GM19455 (cell line): ENCODE measurements at regions not wholly inside any gene's neighbourhood (a gene's known extent, or its start where the extent isn't known, plus 50 kb on each side); places are given as distances from the start of the nearest gene placed in this dataset.
A peak's percentile ranks its signal among the peaks of the same experiment; 100 is the strongest.

Experiments
- ATAC-seq: cut with Tn5 transposase; IDR thresholded peaks from one replicate; pipeline ENCODE4 v1.9.1; 2021; ENCODE audit not compliant: unreplicated experiment

DNA sequence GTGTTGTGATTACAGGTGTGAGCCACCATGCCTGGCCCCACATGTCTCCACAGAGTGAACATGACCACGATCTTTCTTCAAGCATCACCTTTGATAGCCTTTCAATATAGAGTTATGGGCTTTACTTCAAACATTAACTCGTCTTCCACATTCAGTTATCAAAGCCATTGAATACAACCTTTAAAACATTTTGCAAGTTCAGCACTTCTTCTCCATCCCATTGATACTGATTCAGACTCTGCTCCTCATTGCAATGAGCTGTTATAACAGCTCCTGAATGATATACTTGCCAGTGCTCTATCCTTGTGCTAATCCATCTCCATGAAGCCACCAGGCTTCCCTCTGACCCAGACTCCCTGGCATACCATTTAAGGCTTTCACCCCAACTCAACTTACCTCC is 223.5 kb upstream of the EEA1 start:
- no peak for ATAC-seq

DNA sequence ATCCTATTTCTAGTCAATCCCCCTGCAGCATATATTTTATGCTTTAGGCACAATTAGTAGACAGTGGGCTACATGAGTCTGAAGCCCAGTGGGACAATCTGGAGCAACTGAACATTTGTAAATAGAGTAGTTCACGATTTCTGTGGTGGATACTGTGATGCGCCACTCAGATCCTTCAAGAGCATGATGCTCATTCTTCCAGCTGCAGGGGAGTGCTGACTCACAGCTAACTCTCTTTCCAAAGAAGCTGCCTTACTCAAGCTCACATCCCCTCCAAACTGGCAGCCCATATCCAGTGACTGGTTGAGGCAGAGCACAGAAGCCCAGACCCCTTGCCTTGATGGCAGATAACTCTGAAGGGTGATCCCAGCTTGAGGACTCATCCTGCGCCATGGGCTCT is 224.2 kb upstream of the EEA1 start:
- no peak for ATAC-seq

DNA sequence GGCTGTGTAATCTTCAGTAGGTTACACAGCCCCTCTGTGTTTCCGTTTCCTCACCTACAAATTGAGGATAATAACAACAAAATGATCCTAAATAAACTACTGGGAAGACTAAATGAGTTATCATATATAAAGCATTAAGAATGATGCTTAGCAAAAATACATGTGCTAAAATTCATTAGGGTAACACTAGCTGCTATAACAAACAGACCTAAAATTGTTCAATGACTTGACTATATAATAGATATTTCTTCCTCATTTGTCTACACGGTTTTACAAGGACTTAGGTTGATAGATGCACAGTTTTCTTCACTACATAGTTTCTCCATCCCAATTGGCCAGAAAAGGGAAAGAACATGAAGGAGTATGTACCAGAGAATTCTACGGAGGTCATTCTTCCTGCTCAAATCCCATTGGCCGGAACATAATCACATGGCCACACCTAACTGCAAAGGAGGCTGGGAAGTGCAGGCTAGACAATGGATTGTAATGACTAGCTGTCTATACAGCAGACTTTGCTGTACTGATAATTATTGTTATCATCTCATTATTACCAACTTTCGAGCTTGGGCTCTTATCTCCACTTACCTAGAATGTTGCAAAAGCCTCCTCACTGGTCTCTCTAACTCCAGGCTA is 223.5 kb upstream of the NUDT4 start:
- no peak for ATAC-seq

DNA sequence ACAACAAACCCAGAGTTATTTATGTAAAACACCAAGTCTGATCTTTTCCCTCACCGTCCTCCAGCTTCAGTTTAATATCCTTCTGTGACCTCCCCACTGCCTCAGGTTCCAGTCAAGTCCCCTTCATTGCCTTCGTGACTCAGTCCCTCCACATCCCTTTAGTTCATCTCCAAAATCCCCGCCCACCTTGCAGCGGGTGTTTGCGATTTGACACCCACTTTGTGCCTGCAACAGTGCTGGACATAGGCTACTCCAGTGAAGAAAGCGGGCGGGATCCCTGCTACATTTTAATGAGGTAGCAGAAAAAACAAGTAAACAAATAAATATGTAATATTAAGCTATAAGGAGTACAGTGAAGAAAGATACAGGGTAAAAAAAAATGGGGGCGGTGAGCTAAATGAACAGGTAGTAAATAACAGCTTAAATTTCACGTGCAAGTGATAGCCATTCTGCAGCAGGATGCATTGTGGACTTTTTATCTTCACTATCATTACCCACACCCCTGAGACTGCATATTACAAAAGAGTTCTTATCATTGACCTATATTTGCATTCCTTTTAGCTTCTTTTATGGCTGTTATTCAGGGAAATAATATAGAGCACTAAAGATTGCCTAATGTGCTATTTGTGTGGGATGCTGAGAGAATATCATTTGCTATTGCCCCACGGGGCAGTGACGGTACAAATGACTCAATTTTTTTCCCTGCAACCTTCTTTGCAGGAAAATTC is 222.8 kb upstream of the NUDT4 start:
- no peak for ATAC-seq

DNA sequence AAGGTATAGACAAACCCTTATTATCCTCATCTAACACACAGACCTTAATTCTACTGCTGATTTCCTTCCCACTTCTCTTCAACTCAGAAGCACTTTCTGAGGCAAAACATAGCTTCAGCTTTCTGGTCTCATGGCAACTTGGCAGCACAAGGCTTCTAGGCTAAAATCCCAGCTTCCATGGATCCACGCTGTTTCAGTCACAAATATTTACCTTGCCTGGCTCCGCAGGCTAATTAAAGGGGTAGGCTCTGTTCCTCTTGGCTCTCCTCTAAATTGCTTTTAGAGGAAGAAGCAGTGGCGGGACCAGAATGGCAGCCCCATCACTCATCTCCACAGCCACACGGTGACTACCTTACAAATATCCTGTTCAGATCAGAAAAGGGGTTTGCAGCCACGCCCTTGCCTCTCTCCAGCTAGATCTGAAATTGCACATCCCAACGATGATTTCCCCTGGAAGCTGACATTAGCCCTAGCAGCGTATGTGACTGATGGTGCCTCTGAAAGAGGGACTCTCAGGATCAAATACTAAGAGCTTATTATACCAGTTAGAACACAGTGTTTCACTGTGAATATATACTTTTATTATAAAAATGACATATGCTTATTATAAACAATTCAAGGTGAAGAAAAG is 221.5 kb upstream of the NUDT4 start:
- ATAC-seq: no peak

DNA sequence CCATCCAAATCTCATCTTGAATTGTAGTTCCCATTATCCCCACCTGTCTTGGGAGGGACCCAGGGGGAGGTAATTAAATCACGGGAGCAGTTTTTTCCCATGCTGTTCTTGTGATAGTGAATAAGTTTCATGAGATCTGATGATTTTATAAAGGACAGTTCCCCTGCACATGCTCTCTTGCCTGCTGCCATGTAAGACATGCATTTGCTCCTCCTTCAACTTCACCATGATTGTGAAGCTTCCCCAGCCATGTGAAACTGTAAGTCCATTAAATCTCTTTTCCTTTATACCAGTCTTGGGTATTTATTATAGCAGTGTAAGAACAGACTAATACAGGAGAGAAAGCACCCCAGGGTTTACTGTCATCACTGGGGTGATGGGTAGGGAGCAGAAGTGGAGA is 220.4 kb upstream of the NUDT4 start:
- no peak for ATAC-seq

DNA sequence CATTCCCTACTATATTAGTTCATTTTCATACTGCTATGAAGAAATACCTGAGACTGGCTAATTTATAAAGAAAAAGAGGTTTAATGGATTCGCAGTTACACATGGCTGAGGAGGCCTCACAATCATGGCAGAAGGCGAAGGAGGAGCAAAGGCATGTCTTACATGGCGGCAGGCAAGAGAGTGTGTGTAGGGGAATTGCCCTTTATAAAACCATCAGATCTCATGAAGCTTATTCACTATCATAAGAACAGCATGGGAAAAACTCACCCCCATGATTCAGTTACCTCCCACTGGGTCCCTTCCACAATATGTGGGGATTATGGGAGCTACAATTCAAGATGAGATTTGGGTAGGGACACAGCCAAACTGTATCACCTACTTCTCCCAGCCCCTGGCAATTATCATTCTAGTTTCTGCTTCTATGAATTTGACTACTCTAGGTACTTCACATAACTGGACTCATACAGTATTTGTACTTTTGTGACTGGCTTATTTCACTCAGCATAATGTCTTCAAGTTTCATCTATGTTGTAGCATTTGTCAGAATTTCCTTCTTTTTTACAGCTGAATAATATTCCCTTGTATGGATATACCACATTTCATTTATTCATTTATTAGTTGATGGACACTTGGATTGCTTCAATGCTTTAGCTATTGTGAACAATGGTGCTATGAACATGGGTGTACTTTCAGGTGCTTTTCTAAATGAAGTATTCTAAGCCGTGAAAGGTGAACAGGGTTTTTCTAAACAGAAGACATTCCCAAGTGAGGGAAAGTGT is 219.5 kb upstream of the NUDT4 start:
- no peak for ATAC-seq

DNA sequence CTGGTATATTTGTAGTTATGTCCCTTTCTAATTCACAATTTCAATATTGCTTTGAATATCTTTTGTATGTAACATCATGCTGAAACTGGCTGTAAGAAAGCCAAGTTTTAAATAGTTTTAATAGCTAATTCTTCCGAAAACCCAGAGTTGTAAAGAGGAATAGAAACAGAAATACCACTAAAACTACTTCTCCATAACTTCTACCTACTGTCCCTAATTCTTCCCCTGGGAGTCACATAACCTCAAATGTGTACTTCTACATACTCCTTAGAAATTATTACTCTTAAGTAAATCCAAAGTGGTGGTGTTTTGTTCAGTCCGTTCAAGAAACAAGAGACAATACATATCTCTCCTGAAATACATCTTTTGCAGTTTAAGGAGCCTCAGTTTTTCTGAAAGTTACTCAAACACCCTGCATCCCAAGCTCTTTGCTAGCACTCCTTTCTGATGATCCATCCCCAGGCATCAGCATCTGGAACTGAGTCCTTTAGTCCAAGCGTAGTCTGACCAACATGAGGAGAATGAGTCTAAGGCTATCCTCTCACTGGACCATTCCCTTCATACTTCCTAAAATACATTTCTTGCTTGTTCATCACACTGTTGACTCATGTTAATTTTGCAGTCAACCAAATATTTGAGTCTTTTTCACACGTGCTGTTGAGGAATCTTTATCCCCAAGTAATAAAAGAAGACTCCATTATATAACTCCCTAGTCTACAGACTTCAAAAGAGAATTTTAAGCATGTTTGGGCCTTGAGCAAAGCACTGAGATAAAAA is 214.3 kb upstream of the NUDT4 start:
- ATAC-seq: no peak

DNA sequence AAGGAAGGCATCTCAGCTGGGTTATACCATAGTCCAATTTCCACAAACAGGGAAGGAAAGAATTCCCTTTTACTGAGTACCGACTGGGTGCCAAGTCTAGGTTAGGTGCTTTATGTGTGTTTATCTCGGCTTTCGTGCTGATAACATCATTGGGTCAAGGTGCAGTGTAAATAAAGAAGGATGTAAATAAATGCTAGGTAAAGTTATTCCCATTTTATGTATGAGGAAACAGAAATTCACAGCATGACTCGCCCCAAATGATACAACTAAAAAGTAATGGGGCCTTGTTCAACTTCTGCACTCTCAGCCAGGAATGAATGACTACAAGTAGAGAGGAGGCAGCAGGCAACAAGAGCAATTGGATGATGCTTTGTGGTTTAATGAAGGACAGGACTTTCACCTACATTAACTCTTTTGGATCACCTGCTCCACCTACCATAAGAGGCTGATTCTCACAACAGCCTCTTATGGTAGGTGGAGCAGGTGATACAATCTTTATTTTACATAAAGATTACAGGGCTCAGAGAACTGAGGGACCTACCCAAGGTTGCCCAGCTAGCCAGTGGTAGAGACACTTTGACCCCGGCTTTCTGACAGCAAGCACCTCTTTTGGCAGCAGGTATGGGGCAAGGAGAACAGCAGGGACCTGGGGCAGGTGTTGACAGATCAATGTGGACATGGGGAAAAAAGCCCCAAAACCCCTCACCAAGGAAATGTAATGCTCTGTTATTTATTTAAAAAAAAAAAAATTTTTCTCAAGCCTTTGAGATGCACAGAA is 213.4 kb upstream of the NUDT4 start:
- ATAC-seq: no peak

DNA sequence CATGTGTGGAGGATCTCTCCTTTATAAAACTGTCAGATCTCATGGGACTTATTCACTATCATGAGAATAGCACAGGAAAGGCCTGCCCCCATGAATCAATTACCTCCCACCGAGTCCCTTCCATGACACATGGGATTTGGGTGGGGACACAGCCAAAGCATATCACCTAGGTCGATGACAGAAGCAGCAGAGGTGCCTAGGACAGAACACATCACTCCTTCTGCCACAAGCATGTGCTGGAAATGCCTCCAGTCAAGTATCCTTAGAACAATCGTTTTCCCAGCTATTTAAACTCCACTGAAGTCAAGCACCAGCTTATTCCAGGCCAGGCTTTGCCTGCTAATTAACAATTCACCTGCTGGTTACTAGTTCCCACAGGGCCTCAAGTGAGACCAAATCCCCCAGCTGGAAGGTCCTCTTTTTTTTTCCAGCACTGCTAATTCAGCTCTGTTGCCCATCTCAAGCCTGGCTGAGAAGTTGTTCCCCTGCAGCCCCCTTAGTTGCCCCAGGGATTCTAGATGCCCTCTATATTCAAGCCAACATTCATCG is 212.3 kb upstream of the NUDT4 start:
- no peak for ATAC-seq

DNA sequence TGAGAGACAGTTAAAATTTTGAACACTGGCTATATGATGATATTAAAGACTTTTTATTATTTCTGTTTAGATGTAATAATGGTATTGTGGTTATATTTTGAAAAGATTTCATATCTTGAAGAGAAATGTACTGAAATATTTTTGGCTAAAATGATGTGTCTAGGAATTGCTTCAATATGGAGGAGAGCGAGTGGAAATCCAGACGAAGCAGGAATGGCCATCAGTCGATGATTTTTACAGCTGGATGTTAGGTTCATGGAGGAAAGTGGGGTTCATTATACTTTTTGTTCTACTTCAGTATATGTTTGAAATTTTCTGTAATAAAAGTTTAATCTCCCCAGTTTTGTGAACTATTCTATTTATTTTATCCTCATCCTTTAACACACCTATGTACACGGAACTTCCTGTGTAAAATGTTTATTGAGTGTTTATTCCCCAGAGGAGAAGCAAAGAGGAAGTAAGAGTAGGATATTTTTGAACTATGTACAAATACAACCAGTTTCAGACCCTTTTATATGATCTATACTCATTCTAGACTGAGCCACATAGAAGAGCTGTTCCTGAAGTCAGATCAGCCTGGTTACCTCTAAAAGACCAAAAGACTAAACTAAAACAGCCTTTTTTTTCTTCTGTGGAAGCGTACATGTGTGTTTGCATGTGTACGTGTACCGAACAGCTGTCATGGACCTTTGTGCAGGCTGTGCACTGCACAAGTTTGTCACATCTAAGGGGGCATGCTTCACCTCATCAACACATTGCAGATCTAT is 211.0 kb upstream of the NUDT4 start:
- ATAC-seq: peak; percentile 67

DNA sequence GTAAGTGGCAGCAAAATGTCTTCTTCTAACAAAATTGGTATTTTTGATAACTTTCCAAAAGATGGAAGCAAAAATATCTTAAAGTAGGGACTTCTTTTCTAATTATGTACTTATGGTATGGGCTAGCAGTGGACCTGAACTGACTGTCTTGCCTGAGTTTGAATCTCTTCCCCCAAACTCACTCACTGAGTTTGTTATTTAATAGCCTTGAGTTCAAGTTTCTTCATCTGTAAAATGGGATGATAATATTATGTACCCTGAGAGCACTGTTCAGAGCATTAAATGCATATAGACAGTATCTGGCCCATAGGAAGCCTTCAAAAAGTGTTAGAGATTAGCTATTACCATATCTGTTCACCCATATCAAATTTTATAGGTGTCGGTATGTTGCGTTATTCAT is 210.4 kb upstream of the NUDT4 start:
- peak; percentile 7 for ATAC-seq

DNA sequence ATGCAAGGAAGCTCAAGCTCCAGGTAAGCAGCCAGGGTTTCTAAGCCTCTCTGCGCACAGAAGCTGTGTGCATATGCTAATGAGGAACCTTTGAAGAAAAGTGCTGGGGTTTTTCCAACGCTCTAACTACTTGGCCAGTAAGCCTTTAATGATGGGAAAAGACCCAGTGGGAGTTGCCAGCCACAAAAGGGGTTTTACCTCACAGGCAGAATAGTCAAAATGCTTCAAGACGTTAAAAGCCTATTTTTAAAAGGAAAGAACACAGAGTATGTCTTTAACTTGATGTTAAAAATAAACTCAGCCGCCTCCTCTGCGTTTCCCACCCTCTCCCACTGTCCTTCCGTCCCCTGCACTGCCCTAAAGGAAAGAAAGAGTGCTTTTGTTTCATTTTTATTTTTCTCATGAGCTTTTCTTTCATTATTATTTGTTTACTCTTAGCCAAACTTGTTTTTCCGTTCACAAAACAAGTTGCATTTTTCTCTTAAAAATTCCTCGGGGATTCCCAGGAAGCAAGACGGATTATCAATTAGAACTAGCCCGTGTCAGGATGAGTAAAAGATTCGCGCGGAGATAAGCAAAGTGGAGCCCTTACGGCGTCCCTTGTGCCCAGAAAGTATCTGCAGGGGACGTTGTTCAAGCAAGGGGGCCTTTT is 209.8 kb upstream of the NUDT4 start:
- peak; percentile 50 for ATAC-seq

DNA sequence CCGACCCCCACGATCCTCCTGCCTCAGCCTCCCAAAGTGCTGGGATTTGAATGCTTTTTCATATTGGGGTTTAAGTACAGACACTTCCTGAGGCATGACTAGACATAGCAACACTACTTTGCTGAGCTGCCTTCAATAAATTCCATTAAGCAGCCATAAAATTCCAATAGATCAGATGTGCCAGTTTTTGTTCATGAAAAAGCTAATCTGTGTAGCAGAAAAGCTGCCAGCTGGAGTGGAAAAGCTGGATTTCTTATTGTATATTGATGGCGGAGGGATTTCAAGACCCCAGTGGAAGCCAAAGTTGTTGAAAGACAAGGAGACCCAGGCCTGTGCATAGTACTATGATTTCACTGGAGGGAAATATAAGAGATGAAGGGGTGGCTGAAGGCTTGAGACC is 209.0 kb upstream of the NUDT4 start:
- no peak for ATAC-seq

DNA sequence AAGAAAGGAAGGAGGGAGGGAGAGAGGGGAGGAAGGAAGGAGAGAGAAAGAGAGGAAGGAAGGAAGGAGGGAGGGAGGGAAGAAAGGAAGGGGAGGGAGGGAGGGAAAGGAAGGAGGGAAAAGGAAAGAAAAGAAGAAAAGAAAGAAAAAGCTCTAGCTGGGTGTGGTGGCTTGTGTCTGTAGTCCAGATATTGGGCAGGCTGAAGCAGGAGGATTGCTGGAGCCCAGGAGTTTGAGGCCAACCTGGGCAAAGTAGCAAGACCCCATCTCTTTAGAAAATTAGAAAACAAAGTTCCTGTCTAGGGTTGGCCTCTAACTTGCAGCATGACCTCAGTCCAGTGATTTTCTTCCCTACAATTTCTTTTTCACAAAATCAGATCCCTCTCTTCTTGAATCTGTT is 208.2 kb upstream of the NUDT4 start:
- no peak for ATAC-seq

DNA sequence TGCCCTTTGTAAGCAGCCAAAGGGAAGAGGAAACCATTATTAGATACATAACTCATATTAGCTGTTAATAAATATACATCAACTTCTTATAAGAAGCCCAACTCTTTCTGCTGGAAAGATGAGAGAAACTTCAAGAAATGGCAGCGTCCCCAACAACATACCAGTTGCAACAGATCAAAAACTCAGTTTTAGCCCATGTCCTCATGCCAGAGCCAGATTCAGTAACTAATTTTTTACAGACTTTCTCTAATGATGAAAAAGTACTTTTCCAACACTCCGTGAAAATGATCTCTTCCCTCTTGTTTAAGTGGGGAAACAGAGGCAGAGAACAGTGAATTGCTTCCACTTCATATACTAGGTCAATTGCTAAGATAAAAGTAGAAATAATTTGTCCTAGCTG is 206.8 kb upstream of the NUDT4 start:
- no peak for ATAC-seq

DNA sequence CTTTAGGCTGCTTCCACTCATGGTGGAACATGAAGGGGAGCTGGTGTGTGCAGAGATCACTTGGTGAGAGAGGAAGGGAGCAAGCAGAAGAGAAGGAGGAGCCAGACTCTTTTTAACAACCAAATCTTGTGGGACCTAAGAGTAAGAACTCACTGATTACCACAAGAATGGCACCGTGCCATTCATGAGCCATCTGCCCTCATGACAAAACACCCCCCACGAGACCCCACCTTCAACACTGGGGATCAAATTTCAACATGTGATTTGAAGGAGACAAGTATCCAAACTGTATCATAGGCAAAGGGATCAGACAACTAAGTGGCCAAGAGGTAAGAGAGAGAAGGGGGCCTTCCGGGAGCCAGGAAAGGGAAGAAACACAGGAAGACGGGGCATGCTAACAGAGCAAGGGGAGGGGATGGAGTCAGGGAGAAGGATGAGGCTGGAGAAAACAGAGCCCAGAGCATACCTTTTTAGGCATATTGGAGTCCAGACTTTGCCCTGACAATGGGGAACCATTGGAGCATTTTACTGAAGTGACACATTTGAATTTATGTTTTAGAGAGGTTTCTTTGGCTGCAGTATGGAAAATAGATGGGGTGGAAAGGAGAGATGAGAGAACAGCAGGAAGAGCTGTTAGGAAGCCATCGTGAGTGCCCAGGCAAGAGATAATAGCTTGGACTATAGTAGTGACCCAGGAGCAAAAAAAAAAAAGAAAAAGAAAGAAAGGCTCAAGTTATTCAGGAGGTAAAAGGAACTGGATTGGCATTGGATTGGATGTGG is 204.4 kb upstream of the NUDT4 start:
- ATAC-seq: no peak

DNA sequence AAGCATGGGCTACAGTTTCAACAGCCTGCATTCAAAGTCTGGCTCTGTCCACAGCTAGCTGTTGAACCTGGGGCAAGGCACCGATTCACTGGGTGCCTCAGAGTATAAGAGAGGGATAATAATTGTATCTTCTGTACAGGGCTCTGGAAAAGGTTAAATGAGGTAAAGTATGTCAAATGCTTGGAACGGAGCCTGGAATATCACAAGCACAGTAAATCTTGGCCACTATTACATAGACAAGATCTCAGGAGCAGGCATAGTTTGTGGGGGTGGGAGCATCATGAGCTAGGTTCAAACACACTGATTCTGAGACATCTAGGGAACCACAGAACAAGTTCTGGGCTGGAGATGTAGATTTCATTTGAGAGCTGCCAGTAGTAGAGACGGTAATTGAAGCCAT is 203.7 kb upstream of the NUDT4 start:
- ATAC-seq: no peak
